ENCODE measurements at regions not wholly inside any gene's neighbourhood (a gene's known extent, or its start where the extent isn't known, plus 50 kb on each side); places are given as distances from the start of the nearest gene placed in this dataset.
"Not testable (repeated sequence)": the region's sequence is repeated elsewhere in the genome, so short reads cannot be mapped to it uniquely, and the experiment has no call there.

DNA sequence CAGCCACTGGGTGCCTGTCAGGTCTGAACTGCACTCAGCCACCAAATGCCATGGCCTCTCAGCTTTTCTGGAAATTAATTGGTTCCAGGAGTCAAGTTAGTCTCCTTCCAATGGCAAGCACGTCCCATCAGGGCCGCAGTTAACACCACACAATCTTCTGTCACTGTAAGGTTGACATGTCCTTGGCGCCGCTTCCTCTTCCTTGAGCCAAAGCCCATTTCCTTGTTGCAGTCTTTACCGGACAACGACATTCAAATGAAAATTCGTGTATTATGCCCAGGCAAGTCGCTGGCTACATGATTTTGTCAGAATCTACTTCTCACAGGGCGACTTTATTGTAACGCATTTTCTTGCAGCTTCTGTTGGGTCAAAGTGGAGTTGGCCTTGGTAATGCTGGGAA lies 430.6 kb upstream of the KAZN start:
- TF ChIP-seq POLR2AphosphoS5 (IDR thresholded peaks at IDR 0.05) (no peak), EP300 (IDR thresholded peaks at IDR 0.05) (no peak), POLR2A (IDR thresholded peaks at IDR 0.05) (no peak)
- TF ChIP-seq, protein P1, sequence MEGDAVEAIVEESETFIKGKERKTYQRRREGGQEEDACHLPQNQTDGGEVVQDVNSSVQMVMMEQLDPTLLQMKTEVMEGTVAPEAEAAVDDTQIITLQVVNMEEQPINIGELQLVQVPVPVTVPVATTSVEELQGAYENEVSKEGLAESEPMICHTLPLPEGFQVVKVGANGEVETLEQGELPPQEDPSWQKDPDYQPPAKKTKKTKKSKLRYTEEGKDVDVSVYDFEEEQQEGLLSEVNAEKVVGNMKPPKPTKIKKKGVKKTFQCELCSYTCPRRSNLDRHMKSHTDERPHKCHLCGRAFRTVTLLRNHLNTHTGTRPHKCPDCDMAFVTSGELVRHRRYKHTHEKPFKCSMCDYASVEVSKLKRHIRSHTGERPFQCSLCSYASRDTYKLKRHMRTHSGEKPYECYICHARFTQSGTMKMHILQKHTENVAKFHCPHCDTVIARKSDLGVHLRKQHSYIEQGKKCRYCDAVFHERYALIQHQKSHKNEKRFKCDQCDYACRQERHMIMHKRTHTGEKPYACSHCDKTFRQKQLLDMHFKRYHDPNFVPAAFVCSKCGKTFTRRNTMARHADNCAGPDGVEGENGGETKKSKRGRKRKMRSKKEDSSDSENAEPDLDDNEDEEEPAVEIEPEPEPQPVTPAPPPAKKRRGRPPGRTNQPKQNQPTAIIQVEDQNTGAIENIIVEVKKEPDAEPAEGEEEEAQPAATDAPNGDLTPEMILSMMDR (IDR thresholded peaks at IDR 0.05), result no peak
- no peaks in the 10 kb centered on the region for H3K36me3 ChIP-seq
- no peak overlapping the region for H3K27ac ChIP-seq
- no peak for DNase-seq (ENCODE audit: low spot score in 2 of 2)
- 75% methylated on average over 10 of the region's 10 CpGs for WGBS
- peaks cover 3% of the 10 kb centered on the region for H3K9me3 ChIP-seq
- no peaks in the 10 kb centered on the region for H3K27me3 ChIP-seq
- H3K4me1 ChIP-seq, result peaks cover 12% of the 10 kb centered on the region
- no peak overlapping the region for H3K4me3 ChIP-seq

DNA sequence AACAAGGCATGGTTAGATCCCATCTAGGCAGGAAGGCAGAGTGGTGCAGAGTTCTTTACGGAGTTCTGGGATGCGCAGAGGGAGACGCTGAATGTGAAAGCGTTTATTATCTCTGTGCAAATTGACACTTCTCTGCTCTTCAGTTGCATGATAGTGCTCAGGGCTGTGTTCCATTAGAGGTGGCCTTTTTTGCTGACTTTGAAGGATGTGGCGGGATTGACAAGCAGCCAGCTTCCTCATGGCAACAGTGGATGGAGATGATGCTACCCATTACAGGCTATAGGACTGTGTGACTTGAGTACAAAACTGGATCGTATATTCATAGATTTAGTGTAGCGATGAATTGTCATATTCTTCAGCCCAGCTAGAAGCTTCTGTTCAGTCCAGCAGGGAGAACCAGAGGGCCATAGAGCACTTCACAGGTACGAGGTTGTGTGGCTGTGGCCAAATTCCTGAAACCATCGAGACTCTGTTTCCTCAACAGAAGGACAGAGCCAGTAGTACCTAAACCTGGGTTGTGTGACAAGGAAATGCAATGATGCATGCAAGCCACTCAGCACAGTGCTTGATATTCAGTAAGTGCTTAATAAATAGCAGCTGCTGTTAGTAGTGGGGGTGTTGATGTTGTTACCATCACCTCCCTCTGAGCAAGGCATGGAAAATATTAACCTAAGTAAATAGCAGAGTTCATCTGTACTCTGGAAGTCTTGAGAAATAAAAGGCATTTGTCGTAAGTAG lies 430.0 kb upstream of the KAZN start:
- peaks cover 12% of the 10 kb centered on the region for H3K4me1 ChIP-seq
- no peaks in the 10 kb centered on the region for H3K36me3 ChIP-seq
- H3K9me3 ChIP-seq, result peaks cover 8% of the 10 kb centered on the region
- WGBS, result 91% methylated on average over 10 of the region's 10 CpGs
- DNase-seq (ENCODE audit: low spot score in 2 of 2), result no peak
- no peak overlapping the region for H3K4me3 ChIP-seq
- no peaks in the 10 kb centered on the region for H3K27me3 ChIP-seq
- no peak overlapping the region for H3K27ac ChIP-seq
- TF ChIP-seq POLR2A (IDR thresholded peaks at IDR 0.05) (no peak), EP300 (IDR thresholded peaks at IDR 0.05) (no peak), POLR2AphosphoS5 (IDR thresholded peaks at IDR 0.05) (no peak)
- TF ChIP-seq, protein P1 (IDR thresholded peaks at IDR 0.05), result no peak

DNA sequence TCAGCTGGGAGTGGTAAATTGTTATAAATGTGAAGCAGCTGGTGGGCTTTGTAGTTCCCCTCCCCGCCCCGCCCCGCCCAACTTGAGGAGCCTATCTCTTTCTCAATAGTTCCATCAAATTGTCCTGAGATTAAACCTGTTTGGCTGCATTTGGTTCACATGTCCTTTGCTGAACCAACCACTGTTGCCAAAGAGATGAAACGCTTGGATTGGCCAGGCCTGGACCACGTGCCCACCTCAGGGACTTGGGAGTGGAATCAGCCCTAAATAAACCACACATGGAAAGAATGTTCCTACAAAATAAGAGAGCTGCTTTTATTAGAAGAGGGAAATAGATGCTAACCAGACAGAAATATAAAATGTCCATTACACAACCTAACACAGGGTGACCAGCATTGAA lies 424.9 kb upstream of the KAZN start:
- TF ChIP-seq EP300 (IDR thresholded peaks at IDR 0.05) (no peak), POLR2AphosphoS5 (IDR thresholded peaks at IDR 0.05) (no peak), POLR2A (IDR thresholded peaks at IDR 0.05) (no peak)
- TF ChIP-seq, protein P1 (IDR thresholded peaks at IDR 0.05), result no peak
- H3K4me3 ChIP-seq, result no peak overlapping the region
- 65% methylated on average over 5 of the region's 5 CpGs for WGBS
- no peak for DNase-seq (ENCODE audit: low spot score in 2 of 2)
- H3K9me3 ChIP-seq, result peaks cover 8% of the 10 kb centered on the region
- no peaks in the 10 kb centered on the region for H3K36me3 ChIP-seq
- H3K27ac ChIP-seq, result no peak overlapping the region
- H3K4me1 ChIP-seq, result no peaks in the 10 kb centered on the region
- no peaks in the 10 kb centered on the region for H3K27me3 ChIP-seq

DNA sequence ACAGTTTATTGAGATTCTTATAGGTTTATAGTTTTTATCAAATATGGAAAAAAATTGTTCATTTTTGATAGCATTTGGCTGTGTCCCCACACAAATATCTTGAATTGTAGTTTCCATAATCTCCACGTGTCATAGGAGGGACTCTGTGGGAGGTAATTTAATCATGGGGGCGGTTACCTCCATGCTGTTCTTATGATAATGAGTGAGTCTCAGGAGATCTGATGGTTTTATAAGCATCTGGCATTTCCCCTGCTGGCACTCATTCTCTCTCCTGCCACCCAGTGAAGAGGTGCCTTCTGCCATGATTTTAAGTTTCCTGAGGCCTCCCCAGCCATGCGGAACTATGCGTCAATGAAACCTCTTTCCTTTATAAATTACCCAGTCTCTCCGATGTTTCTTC lies 420.6 kb upstream of the KAZN start:
- H3K27ac ChIP-seq, H3K27me3 ChIP-seq: not testable (repeated sequence)
- 48% methylated on average over 5 of the region's 5 CpGs for WGBS

DNA sequence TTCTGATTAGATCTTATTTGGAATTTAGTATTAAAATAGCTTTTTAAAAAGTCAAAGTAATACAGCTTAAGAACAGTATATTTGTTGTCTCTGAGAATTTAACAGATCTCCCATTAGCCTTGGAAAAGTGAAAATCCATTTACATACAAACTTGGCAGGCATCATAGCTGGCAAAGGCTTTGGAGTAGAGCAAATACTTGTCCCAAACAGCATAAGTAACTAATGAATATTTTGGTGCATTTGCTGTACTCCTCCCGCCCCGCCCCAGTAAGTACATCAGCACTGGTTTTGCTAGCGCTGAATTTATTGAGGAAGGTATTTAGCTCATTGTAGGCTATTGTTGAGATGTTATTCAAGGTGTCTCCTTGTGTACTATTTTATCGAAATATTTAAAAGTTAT lies 417.7 kb upstream of the KAZN start:
- Histone ChIP-seq H3K27ac (no peak overlapping the region), H3K9me3 (no peaks in the 10 kb centered on the region), H3K27me3 (no peaks in the 10 kb centered on the region), H3K4me3 (no peak overlapping the region), H3K4me1 (peaks cover 13% of the 10 kb centered on the region), H3K36me3 (no peaks in the 10 kb centered on the region)
- no peak for DNase-seq (ENCODE audit: low spot score in 2 of 2)
- no peak for TF ChIP-seq POLR2A (IDR thresholded peaks at IDR 0.05)
- no peak for TF ChIP-seq EP300 (IDR thresholded peaks at IDR 0.05)
- TF ChIP-seq, protein P1 (IDR thresholded peaks at IDR 0.05), result no peak
- no peak for TF ChIP-seq POLR2AphosphoS5 (IDR thresholded peaks at IDR 0.05)
- 43% methylated on average over 4 of the region's 4 CpGs for WGBS

More for the DNA sequence above, 420.6 kb upstream of the KAZN start:
- not testable (repeated sequence) for H3K4me3 ChIP-seq; H3K36me3 ChIP-seq; H3K4me1 ChIP-seq; H3K9me3 ChIP-seq; DNase-seq (ENCODE audit: low spot score in 2 of 2)
